CD4-positive, alpha-beta T cell (primary cell): ENCODE measurements at regions not wholly inside any gene's neighbourhood (a gene's known extent, or its start where the extent isn't known, plus 50 kb on each side); places are given as distances from the start of the nearest gene placed in this dataset.

ENCODE experiments used
- ATAC-seq: fragments of 200-7000 bp; cut with Tn5 transposase; one replicate; pipeline ENCODE4 v1.10.0; 2022; ENCODE audit warnings: mild to moderate bottlenecking; ENCODE audit not compliant: poor library complexity
- CTCF ChIA-PET: fragments of 350-600 bp; sonication (Branson Sonifier 250); formaldehyde crosslinking; loops from one replicate; lab custom pipeline; 2021; ENCODE audit warnings: antibody characterized with exemption, inconsistent platforms; lab: Charles Lee
- POLR2A ChIA-PET: fragments of 350-600 bp; sonication (Branson Sonifier 250); formaldehyde crosslinking; loops from one replicate; lab custom pipeline; 2021; ENCODE audit warnings: antibody characterized with exemption, inconsistent platforms; lab: Charles Lee
- DNase-seq, 14 experiments: peaks; one replicate each; pipeline ENCODE4 v3.0.0-alpha.2; 2013 to 2020; ENCODE audit warnings: mixed read lengths in 2 of 14
- H3K27ac ChIP-seq, 2 donors: one replicate each; pipeline versions ENCODE4 v1.5.1 to v1.7.0; 2013; ENCODE audit warnings: low read length in 2 of 2, low read depth in 1 of 2, mild to moderate bottlenecking in 1 of 2
- H3K27me3 ChIP-seq, 2 experiments: 1 replicate in 1 of 2; 2 replicates in 1 of 2; pipeline versions ENCODE4 v1.6.1 to v1.7.0; 2013; ENCODE audit warnings: low read length in 2 of 2, control low read depth in 1 of 2, mild to moderate bottlenecking in 1 of 2, moderate library complexity in 1 of 2; ENCODE audit not compliant: insufficient read depth in 2 of 2, control insufficient read depth in 1 of 2
- H3K36me3 ChIP-seq: one replicate; pipeline ENCODE4 v1.6.1; 2013; ENCODE audit warnings: low read length, control low read depth; ENCODE audit not compliant: insufficient read depth
- H3K4me1 ChIP-seq: one replicate; pipeline ENCODE4 v1.6.1; 2013; ENCODE audit warnings: low read length, control low read depth; ENCODE audit not compliant: insufficient read depth
- H3K4me3 ChIP-seq: one replicate; pipeline ENCODE4 v1.5.1; 2013; ENCODE audit warnings: mild to moderate bottlenecking, low read length, moderate library complexity
- H3K9me3 ChIP-seq, 2 experiments: 1 replicate in 1 of 2; 2 replicates in 1 of 2; pipeline versions ENCODE4 v1.6.1 to v1.7.0; 2013; ENCODE audit warnings: low read length in 2 of 2, mild to moderate bottlenecking in 2 of 2, control low read depth in 1 of 2, moderate library complexity in 1 of 2; ENCODE audit not compliant: control insufficient read depth in 1 of 2, insufficient read depth in 1 of 2
- H3K27ac Mint-ChIP-seq: one replicate; pipeline ENCODE4 v1.8.0; 2020; ENCODE audit warnings: mixed read lengths
- H3K27me3 Mint-ChIP-seq: one replicate; pipeline ENCODE4 v1.8.0; 2021; ENCODE audit warnings: mixed read lengths
- H3K36me3 Mint-ChIP-seq: one replicate; pipeline ENCODE4 v1.8.0; 2021; ENCODE audit warnings: low read depth, mixed read lengths
- H3K4me1 Mint-ChIP-seq: one replicate; pipeline ENCODE4 v1.8.0; 2021; ENCODE audit warnings: low read depth, mixed read lengths
- H3K4me3 Mint-ChIP-seq: one replicate; pipeline ENCODE4 v1.8.0; 2020; ENCODE audit warnings: mild to moderate bottlenecking, mixed read lengths
- H3K9me3 Mint-ChIP-seq: one replicate; pipeline ENCODE4 v1.8.0; 2020; ENCODE audit warnings: mixed read lengths
- intact Hi-C, 2 experiments: fragments of 100-400 bp; cut with DNase I in 1 of 2; cut with micrococcal nuclease in 1 of 2; formaldehyde crosslinking; loops; one replicate each; pipeline versions ENCODE4 v1.15.1 to v1.9.0; 2023 to 2025; cut with DNase I, micrococcal nuclease
- TF ChIP-seq, protein P1 (sequence below): fragments of 200-600 bp; IDR thresholded peaks from one replicate; pipeline ENCODE4 v1.8.0; 2022; ENCODE audit warnings: antibody characterized with exemption, mild to moderate bottlenecking

GRCh38 chr10:28942012-28942411 is 264.7 kb downstream of the BAMBI start:
- Mint-ChIP-seq H3K4me3 (no peak overlapping the region), H3K27ac (no peak overlapping the region)
- POLR2A ChIA-PET = no interaction called here

GRCh38 chr10:28945959-28946358 is 268.6 kb downstream of the BAMBI start:
- Mint-ChIP-seq H3K9me3 (peaks cover 6% of the 10 kb centered on the region), H3K4me1 (no peaks in the 10 kb centered on the region), H3K36me3 (no peaks in the 10 kb centered on the region), H3K27me3 (peaks cover 37% of the 10 kb centered on the region), H3K27ac (no peak overlapping the region), H3K4me3 (no peak overlapping the region)
- Histone ChIP-seq H3K4me3 (no peak overlapping the region), H3K27me3 (no peaks in the 10 kb centered on the region), H3K27ac (no peak overlapping the region), H3K9me3 (peaks cover 0 to 3% of the 10 kb centered on the region in 2 experiments), H3K36me3 (no peaks in the 10 kb centered on the region), H3K4me1 (no peaks in the 10 kb centered on the region)
- intact Hi-C loops = no loop called here
- TF ChIP-seq, protein P1, sequence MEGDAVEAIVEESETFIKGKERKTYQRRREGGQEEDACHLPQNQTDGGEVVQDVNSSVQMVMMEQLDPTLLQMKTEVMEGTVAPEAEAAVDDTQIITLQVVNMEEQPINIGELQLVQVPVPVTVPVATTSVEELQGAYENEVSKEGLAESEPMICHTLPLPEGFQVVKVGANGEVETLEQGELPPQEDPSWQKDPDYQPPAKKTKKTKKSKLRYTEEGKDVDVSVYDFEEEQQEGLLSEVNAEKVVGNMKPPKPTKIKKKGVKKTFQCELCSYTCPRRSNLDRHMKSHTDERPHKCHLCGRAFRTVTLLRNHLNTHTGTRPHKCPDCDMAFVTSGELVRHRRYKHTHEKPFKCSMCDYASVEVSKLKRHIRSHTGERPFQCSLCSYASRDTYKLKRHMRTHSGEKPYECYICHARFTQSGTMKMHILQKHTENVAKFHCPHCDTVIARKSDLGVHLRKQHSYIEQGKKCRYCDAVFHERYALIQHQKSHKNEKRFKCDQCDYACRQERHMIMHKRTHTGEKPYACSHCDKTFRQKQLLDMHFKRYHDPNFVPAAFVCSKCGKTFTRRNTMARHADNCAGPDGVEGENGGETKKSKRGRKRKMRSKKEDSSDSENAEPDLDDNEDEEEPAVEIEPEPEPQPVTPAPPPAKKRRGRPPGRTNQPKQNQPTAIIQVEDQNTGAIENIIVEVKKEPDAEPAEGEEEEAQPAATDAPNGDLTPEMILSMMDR = no peak
- CTCF ChIA-PET = no interaction called here
- DNase-seq (no peak), ATAC-seq (no peak)
- POLR2A ChIA-PET = no interaction called here

More at GRCh38 chr10:28942012-28942411, 264.7 kb downstream of the BAMBI start:
- Mint-ChIP-seq H3K4me1 (no peaks in the 10 kb centered on the region), H3K27me3 (peaks cover 8% of the 10 kb centered on the region), H3K9me3 (peaks cover 6% of the 10 kb centered on the region), H3K36me3 (no peaks in the 10 kb centered on the region)
- Histone ChIP-seq H3K27me3 (no peaks in the 10 kb centered on the region), H3K4me1 (no peaks in the 10 kb centered on the region), H3K4me3 (no peak overlapping the region), H3K36me3 (no peaks in the 10 kb centered on the region), H3K27ac (no peak overlapping the region), H3K9me3 (peaks cover 0 to 10% of the 10 kb centered on the region in 2 experiments)
- ATAC-seq = no peak
- intact Hi-C loops = no loop called here
- CTCF ChIA-PET = no interaction called here
- TF ChIP-seq, protein P1 = no peak
- DNase-seq = no peak

DNA sequence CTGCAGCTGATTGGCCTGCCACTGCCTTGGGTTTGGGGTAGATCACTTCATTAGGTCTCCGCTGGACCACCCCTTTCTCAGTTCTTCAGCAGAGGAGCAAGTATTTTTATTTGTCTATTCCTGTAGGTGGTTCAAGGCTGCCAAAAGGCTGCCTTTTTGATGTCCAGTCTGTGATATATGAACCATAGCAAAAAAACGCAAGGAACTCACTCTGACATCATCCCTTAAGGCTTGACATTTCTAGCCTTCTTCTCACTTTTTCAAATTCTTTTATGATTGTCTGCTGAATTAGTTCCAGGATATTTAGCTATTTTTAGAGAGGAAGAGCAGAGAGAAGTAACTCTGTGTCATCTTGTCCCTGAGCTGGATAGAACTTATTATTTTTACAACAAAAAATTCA is 269.2 kb downstream of the BAMBI start:
- H3K4me1 Mint-ChIP-seq = no peaks in the 10 kb centered on the region
- POLR2A ChIA-PET = no interaction called here

More for the DNA sequence above, 269.2 kb downstream of the BAMBI start:
- DNase-seq (no peak), ATAC-seq (no peak)
- H3K9me3 Mint-ChIP-seq = peaks cover 6% of the 10 kb centered on the region
- Histone ChIP-seq H3K27me3 (no peaks in the 10 kb centered on the region), H3K9me3 (peaks cover 0 to 3% of the 10 kb centered on the region in 2 experiments), H3K27ac (no peak overlapping the region), H3K4me3 (no peak overlapping the region), H3K4me1 (no peaks in the 10 kb centered on the region), H3K36me3 (no peaks in the 10 kb centered on the region)
- peaks cover 42% of the 10 kb centered on the region for H3K27me3 Mint-ChIP-seq
- intact Hi-C loops = no loop called here
- H3K4me3 Mint-ChIP-seq = no peak overlapping the region
- no peaks in the 10 kb centered on the region for H3K36me3 Mint-ChIP-seq
- no peak overlapping the region for H3K27ac Mint-ChIP-seq
- CTCF ChIA-PET = no interaction called here
- TF ChIP-seq, protein P1 = no peak
